Activated CD8-positive, alpha-beta memory T cell treated with anti-CD3 and anti-CD28 coated beads for 48 hours (primary cell): ENCODE measurements at regions not wholly inside any gene's neighbourhood (a gene's known extent, or its start where the extent isn't known, plus 50 kb on each side); places are given as distances from the start of the nearest gene placed in this dataset.

ENCODE experiments used
- DNase-seq, 3 experiments: peaks; one replicate each; pipeline ENCODE4 v3.0.0-alpha.2; 2020; ENCODE audit warnings: low read depth in 2 of 3, low spot score in 2 of 3

DNA sequence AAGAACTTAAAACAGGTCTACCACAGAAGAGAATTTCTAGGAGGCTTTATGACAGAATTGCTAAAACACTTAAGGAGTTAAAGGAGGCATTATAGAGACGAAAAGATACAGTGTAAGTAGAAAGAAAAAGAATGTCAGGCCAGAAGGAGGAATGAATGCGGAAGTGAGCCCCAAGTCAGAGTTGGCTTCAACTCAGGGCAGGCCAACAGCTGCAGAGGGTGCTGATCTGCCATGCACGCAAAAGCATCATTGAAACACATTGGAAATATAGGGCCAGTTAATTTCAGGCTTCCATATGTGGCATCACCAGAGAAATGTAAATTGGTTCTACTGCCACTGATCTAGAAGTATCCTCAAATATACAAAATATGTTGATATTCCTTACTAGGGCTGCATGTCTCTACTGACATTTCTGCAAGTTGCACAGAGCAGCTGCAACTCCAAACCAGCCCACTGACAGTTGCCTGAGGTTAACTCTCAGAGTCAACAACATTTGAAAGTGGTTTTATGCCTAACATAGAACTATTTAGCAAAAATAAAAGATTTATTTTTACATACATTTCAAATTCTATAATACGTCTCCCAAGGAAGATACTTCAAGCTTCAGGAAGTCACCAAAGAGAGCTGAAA is 324.1 kb downstream of the C11orf87 start:
- DNase-seq: no peak

GRCh38 chr11:109747839-109748238 is 325.8 kb downstream of the C11orf87 start:
- no peak for DNase-seq

GRCh38 chr11:109749476-109749875 is 327.5 kb downstream of the C11orf87 start:
- DNase-seq: no peak

GRCh38 chr11:109750964-109751363 is 329.0 kb downstream of the C11orf87 start:
- DNase-seq: no peak

DNA sequence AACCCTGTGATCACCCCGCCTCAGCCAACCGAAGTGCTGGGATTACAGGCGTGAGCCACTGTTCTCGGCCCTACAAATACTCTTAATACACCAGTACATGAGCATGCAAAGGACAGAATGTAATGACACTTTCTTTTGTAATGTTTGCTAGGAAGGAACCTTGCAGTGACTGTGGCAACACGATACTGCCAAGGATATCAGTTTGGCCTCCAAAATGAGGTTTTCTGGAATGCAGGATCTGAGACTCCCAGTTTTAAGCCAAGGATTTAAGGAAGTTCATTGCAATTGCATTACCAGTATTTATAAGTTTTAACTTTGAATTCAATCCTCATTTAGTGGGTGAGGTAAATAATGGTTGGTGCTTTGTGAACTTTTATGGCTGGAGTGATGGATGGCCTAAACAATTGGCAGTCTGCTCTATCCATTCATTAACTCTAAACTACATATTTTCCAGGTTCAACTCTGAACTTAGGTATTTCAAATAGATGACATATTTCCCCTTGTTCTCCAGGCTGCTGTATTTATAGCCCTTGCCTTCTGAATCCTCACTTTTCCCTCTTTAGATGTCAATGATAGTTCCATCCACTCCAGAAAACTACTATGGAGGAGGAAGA is 330.3 kb downstream of the C11orf87 start:
- DNase-seq: no peak

GRCh38 chr11:109756521-109756920 is 334.5 kb downstream of the C11orf87 start:
- DNase-seq: no peak

DNA sequence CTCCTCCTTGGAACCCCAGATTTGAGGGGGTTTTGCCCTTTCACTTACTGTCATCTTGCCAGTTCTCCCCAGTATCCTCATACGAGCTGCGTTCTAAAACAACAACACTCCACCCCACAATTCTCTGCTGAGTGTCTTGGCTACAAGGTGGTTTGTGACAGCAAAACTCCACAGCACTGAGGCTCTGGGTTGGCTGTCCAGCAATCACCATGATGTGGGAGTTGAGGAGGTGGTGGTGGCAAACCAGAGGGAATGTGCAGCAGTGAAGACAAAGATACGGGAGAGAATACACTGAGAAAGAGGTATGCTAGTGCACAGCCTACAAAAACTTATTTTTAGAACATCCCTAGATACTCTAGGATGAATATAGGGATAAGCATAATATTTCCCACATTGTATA is 335.0 kb downstream of the C11orf87 start:
- no peak for DNase-seq

DNA sequence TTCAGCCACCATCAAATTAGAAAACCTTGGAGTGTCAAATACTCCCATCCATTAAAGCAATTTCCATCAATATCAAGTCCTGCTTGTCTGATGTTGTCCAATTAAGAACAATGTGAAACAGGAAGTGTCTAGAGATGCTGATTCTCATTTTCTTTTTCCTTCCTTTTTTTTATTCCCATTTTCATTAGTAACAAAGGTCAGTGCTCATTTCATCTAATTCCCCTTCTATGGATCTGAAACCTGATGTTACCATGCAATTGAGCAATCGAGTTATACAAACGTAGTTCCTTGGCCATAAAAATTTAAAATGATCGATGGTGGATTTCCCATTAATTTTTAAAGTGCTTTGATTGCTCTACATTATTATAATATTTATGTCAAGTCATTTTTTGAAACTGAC is 330.6 kb upstream of the ZC3H12C start:
- DNase-seq: no peak

DNA sequence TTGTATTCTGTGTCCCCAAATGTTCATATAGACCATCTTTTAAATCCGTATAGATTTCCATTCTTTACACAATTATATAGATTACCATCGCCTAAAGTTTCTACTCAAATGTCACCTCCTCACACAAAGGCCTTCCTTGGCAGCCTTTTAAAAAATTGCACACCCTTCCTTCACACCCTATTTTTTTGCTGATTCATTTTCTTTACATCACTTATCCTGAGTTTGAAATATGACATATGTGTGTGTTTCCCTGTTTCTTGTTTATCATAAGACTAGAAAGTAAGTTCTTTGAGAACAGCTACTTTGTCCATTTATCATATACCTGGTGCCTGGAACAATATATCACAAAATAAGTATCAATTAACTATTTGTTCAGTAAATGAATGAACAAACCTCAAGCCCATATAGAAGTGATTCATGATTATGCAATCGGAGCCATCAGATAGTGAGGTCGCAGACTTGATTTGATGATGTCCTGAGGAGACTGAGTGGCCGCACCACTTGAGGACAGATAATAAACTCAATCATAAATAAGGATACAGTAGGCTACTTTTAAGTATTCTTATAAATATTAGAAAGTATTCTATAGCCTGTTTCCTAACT is 327.4 kb upstream of the ZC3H12C start:
- no peak for DNase-seq

DNA sequence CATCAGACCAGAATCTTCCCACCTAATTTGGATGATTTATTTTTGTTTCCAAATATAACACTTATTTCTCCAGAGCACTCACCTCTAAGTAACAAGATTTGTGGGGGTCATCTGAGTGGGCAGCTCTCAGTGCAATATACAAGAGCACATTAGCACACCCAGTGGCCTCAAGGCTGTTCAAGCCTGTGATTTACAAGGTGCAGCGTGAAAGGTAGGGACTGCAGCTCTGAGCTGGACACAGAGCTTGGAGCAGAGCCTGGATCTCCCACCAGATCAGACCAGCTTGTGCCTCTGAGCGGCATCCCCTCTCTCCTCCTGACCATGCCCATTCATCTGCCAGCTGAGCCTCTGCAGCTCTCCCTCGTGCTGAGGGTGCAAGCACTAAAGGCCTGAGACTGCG is 323.3 kb upstream of the ZC3H12C start:
- no peak for DNase-seq

- no peak for DNase-seq
These were observed 322.9 kb upstream of the ZC3H12C start for GRCh38 chr11:109770323-109770722.

GRCh38 chr11:109772892-109773291 is 320.3 kb upstream of the ZC3H12C start:
- no peak for DNase-seq

GRCh38 chr11:109775686-109776085 is 317.5 kb upstream of the ZC3H12C start:
- no peak for DNase-seq

DNA sequence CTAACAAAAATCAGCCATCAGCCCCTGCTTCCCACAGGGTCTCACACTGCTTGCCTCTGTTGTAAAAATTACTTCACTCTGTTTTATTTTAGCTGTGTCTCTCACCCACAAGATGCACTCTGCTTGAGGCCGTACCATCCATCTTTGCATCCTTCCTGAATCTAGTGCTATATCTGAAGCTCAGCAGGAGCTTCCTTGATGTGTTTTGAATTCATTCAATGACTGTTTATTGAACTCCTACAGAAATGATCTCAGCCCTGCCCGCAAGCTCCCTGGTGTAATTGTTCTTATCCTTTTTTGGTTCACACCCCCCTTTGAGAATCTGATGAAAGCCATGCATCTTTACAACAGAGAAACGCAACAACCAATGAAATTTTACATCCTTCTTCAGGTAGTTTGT is 310.2 kb upstream of the ZC3H12C start:
- DNase-seq: no peak

GRCh38 chr11:109783840-109784239 is 309.4 kb upstream of the ZC3H12C start:
- no peak for DNase-seq

DNA sequence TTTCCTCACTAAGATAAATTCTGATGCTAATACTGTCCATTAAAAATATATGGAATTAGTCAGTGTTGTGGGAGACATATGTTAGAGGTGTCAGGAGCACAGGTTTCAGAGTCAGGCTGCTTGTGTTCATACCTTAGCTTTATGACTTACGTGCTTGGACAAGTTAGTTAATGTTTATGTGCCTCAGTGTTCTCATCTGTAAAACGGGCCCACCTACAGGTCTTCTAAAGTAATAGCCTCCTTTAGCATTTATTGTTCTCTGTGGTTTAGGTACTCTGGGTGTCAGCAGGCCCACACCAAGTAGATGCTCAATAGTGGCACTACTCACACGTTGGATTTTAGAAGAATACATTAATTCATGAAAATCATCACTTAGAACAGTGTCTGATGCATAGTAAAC is 308.7 kb upstream of the ZC3H12C start:
- DNase-seq: no peak

DNA sequence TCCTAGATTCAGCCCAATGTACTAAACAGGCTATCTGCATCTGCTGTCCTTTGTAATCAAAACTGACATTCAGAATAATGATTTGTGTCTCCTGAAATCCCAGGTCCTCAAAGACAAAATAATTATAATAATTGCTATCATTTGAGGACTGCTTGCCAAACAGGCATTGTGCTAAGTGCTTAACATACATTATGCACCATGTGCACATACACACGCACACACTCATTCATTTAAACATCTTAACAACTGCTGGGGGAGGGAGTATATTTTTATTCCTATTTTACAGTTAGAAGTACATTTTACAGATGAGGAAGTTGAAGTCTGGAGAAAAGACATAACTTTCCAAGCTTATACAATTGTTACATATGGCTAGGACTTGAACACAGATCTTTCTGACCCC is 308.0 kb upstream of the ZC3H12C start:
- DNase-seq: no peak

DNA sequence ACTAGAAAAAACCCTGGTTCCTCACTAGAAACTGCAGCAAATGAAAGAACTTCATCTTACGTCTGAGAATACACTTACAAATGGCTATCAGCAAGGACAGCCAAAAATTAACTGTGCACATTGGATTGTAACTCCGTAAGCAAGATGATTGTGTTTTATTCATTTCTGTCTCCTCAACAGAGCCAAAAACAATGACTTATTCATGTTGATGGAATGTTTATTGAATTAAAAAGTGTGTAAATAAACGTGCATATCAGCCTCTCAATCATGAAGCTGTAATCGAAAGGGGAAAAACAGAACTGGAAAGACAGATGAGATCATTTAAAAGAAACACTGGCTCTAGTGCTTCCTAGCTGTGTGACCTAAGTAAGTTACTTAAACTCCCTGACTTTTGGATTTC is 307.5 kb upstream of the ZC3H12C start:
- DNase-seq: no peak

DNA sequence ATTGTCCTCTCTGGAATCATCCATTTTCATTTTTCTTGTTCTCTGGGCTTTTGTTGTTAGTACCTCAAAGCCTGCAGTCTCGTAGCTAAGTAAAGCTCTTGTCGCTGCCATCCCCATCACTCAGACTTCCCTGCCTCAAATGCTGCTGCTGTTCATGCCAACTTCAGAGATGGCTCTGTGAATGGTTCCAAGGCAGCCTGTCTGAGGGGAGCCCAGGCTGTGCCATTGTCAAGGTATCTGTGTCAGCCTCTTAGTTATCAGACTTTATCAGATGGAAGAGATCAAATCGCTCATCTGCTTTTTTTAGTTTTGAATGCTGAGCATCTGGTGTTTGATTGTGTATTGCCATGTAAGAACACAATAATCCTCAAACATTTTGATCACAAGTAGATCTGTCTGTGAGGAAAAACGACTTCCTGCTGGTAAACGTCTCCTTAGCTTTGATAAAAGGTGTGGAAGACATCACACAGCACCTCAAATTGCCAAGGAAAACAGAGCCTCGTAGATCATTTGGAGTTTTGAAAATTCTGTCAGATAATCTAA is 304.2 kb upstream of the ZC3H12C start:
- no peak for DNase-seq

GRCh38 chr11:109789901-109790300 is 303.3 kb upstream of the ZC3H12C start:
- DNase-seq: no peak

- DNase-seq: no peak
These were observed 301.9 kb upstream of the ZC3H12C start for GRCh38 chr11:109791337-109791736.

- no peak for DNase-seq
These were observed 298.7 kb upstream of the ZC3H12C start for GRCh38 chr11:109794501-109794900.

DNA sequence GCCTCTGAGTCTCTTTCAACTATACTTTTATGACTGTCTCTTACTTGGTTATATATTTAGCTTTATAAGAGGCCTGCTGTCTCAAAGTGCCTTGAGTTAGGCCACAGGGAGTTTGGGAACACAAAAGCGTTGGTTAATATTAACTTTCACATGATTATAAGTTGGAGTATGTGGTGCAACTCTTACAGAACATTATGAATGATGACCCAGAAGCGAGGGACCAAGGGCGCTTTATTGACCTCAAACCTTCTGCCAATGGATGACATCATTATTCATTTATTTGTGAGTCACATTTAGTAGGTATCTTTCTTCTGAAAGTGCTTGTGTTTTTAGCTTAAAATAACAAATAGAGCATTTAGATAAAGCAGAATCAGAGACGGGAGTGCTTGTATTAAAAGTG is 298.0 kb upstream of the ZC3H12C start:
- DNase-seq: no peak
